ENCODE measurements at regions not wholly inside any gene's neighbourhood (a gene's known extent, or its start where the extent isn't known, plus 50 kb on each side); places are given as distances from the start of the nearest gene placed in this dataset.

- TF ChIP-seq, protein P1, sequence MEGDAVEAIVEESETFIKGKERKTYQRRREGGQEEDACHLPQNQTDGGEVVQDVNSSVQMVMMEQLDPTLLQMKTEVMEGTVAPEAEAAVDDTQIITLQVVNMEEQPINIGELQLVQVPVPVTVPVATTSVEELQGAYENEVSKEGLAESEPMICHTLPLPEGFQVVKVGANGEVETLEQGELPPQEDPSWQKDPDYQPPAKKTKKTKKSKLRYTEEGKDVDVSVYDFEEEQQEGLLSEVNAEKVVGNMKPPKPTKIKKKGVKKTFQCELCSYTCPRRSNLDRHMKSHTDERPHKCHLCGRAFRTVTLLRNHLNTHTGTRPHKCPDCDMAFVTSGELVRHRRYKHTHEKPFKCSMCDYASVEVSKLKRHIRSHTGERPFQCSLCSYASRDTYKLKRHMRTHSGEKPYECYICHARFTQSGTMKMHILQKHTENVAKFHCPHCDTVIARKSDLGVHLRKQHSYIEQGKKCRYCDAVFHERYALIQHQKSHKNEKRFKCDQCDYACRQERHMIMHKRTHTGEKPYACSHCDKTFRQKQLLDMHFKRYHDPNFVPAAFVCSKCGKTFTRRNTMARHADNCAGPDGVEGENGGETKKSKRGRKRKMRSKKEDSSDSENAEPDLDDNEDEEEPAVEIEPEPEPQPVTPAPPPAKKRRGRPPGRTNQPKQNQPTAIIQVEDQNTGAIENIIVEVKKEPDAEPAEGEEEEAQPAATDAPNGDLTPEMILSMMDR (IDR thresholded peaks at IDR 0.05; ENCODE audit: control insufficient read depth, extremely low read depth, insufficient read depth) = no peak
- H3K4me3 ChIP-seq (ENCODE audit: low read depth, low read length) = no peak overlapping the region
- DNase-seq (ENCODE audit: low read depth) = no peak
Measured at GRCh38 chr4:116427666-116428065, 657.7 kb downstream of the TRAM1L1 start.

DNA sequence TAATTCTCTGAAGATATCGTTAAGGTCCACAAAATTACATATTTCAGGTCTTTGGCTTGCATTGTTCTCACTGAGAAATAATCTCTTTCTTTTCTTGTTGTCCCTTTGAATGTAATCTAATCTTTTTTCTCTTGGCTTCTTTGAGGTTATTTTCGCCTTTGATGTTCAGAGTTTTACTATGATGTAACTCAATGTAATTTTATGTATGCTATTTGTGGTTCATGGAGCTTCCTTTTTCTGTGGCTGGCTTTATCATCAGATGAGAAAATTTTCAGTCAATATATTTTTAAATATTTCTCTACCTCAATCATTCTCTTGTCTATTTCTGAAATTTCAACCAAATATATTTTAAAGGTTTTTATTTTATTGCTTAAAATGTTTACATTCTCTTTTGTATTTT lies 672.2 kb downstream of the TRAM1L1 start:
- TF ChIP-seq, protein P1 (IDR thresholded peaks at IDR 0.05; ENCODE audit: control insufficient read depth, extremely low read depth, insufficient read depth) = no peak
- DNase-seq (ENCODE audit: low read depth) = no peak
- no peak overlapping the region for H3K4me3 ChIP-seq (ENCODE audit: low read depth, low read length)

GRCh38 chr4:116401293-116401692 lies 684.1 kb downstream of the TRAM1L1 start:
- H3K4me3 ChIP-seq (ENCODE audit: low read depth, low read length) = no peak overlapping the region
- no peak for DNase-seq (ENCODE audit: low read depth)
- TF ChIP-seq, protein P1 (IDR thresholded peaks at IDR 0.05; ENCODE audit: control insufficient read depth, extremely low read depth, insufficient read depth) = no peak

- DNase-seq (ENCODE audit: low read depth) = no peak
- TF ChIP-seq, protein P1 (IDR thresholded peaks at IDR 0.05; ENCODE audit: control insufficient read depth, extremely low read depth, insufficient read depth) = no peak
- H3K4me3 ChIP-seq (ENCODE audit: low read depth, low read length) = no peak overlapping the region
Measured at GRCh38 chr4:116400480-116400879, 684.9 kb downstream of the TRAM1L1 start.

- H3K4me3 ChIP-seq (ENCODE audit: low read depth, low read length) = no peak overlapping the region
- TF ChIP-seq, protein P1 (IDR thresholded peaks at IDR 0.05; ENCODE audit: control insufficient read depth, extremely low read depth, insufficient read depth) = no peak
- DNase-seq (ENCODE audit: low read depth) = no peak
Measured at GRCh38 chr4:116397714-116398113, 687.7 kb downstream of the TRAM1L1 start.

DNA sequence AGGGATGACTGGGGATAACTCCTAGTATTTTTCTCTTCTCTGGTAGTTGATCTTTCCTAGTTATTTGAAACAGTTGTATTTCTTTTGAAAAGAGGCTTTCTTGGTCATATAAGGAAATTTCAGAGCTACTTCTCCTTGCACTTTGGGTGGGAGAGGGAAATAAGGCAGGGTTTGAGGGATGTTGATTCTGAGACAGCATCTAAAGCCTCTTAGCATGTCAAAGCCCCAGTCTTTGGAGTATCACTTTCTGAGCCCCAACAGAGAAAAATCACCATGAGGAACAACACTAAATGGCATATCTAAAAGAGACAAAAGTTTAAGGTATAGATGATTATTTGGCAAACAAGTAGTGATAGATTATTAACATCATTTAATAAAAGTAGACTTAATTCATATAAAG lies 688.1 kb downstream of the TRAM1L1 start:
- TF ChIP-seq, protein P1 (IDR thresholded peaks at IDR 0.05; ENCODE audit: control insufficient read depth, extremely low read depth, insufficient read depth) = no peak
- no peak overlapping the region for H3K4me3 ChIP-seq (ENCODE audit: low read depth, low read length)
- no peak for DNase-seq (ENCODE audit: low read depth)

DNA sequence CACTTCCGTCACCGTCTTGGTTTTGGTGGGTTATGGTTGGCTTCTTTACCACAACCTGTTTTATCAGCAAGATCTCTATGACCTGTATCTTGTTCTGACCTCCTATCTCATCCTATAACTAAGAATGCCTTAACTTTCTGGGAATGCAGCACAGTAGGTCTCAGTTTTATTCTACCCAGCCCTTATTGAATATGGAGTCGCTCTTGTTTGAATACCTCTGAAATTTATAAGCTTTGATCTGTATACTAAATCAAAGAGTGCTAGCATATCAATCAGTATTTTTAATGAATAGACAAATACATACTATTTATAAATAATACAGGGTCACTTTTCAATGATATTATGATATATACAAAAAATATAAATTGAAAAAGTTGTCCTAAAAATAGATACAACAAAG lies 690.0 kb downstream of the TRAM1L1 start:
- no peak for DNase-seq (ENCODE audit: low read depth)
- no peak overlapping the region for H3K4me3 ChIP-seq (ENCODE audit: low read depth, low read length)
- TF ChIP-seq, protein P1 (IDR thresholded peaks at IDR 0.05; ENCODE audit: control insufficient read depth, extremely low read depth, insufficient read depth) = no peak

All from LNCaP clone FGC (cell line).